ENCODE measurements at regions not wholly inside any gene's neighbourhood (a gene's known extent, or its start where the extent isn't known, plus 50 kb on each side); places are given as distances from the start of the nearest gene placed in this dataset.
"Not testable (repeated sequence)": the region's sequence is repeated elsewhere in the genome, so short reads cannot be mapped to it uniquely, and the experiment has no call there.

- no peak for DNase-seq (ENCODE audit: low read depth)
- no peak overlapping the region for H3K4me3 ChIP-seq (ENCODE audit: control insufficient read depth, low read depth, low read length)
- TF ChIP-seq CTCF (conservative IDR thresholded peaks at IDR 0.05; ENCODE audit: control insufficient read depth, insufficient read depth, low read depth, low read length): no peak
These were observed 197.5 kb downstream of the NPR3 start for GRCh38 chr5:32908641-32909040.

DNA sequence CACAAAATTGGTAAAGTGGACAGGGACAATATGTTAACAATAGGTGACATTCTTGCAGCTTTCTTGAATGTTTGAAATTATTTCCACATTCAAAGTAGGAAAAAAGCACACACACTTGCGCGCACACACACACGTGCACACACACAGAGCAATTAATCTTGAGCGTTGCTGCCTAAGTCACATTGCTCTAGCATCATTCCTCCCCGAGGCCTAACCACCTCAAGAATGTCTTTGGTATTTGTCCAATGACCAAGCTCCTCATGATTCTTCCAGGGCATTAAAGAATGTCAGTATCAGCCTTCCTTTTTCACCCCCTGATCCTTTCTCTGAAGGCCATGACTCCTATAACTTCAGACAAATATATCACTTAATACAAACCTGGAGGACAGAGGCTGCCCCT lies 198.1 kb downstream of the NPR3 start:
- H3K4me3 ChIP-seq (ENCODE audit: control insufficient read depth, low read depth, low read length): no peak overlapping the region
- no peak for TF ChIP-seq CTCF (conservative IDR thresholded peaks at IDR 0.05; ENCODE audit: control insufficient read depth, insufficient read depth, low read depth, low read length)
- peak; percentile 12 for DNase-seq (ENCODE audit: low read depth)

GRCh38 chr5:32916648-32917047 lies 205.5 kb downstream of the NPR3 start:
- no peak overlapping the region for H3K4me3 ChIP-seq (ENCODE audit: control insufficient read depth, low read depth, low read length)
- peak; percentile 65 for TF ChIP-seq CTCF (conservative IDR thresholded peaks at IDR 0.05; ENCODE audit: control insufficient read depth, insufficient read depth, low read depth, low read length)
- peak; percentile 44 for DNase-seq (ENCODE audit: low read depth)

DNA sequence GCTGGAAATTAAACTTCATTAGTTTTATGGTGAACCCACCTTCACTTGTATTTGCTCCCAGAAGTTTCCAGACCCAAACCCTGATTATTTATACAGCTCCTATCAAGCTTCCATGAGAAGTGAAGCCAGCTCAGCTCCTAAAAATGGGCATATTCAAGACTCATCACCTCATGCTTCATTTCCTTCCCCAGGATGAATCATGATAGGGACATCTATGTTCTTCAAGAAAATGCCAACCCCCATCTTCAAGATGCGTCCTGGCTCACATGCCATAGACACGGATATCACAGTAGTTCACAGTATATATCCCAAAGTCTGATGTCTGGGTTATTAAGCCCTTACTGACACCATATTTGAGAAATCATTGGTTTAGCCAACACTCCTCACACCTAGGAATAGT lies 217.6 kb downstream of the NPR3 start:
- H3K4me3 ChIP-seq (ENCODE audit: control insufficient read depth, low read depth, low read length): no peak overlapping the region
- no peak for TF ChIP-seq CTCF (conservative IDR thresholded peaks at IDR 0.05; ENCODE audit: control insufficient read depth, insufficient read depth, low read depth, low read length)
- peak; percentile 43 for DNase-seq (ENCODE audit: low read depth)

- H3K4me3 ChIP-seq (ENCODE audit: control insufficient read depth, low read depth, low read length); DNase-seq (ENCODE audit: low read depth): not testable (repeated sequence)
These were observed 220.3 kb downstream of the NPR3 start for GRCh38 chr5:32931438-32931837.

- TF ChIP-seq CTCF (conservative IDR thresholded peaks at IDR 0.05; ENCODE audit: control insufficient read depth, insufficient read depth, low read depth, low read length): no peak
- peak; percentile 1 for DNase-seq (ENCODE audit: low read depth)
- H3K4me3 ChIP-seq (ENCODE audit: control insufficient read depth, low read depth, low read length): no peak overlapping the region
These were observed 221.3 kb downstream of the NPR3 start for GRCh38 chr5:32932241-32932935.

DNA sequence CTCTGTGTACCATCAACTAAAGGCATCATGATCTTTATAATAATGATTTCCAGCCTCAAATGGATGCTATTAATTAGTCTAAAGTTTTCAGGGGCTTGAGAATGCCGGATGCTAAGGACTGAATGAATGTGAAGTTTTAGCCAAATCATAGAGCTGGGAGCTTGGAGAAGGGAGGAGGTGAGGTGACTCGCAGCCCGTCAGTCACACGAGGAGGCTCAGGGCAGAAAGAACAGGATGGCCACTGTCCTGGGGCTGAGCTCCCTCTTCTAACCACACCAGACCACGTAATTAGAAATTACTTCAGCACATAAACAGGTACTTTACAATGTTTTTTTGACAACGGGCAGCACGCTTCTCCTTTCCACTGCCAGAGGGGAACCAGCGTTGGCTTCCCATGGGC lies 222.6 kb downstream of the NPR3 start:
- DNase-seq (ENCODE audit: low read depth): no peak
- no peak overlapping the region for H3K4me3 ChIP-seq (ENCODE audit: control insufficient read depth, low read depth, low read length)
- TF ChIP-seq CTCF (conservative IDR thresholded peaks at IDR 0.05; ENCODE audit: control insufficient read depth, insufficient read depth, low read depth, low read length): no peak

All from fibroblast of mammary gland (primary cell).